ENCODE measurements at regions not wholly inside any gene's neighbourhood (a gene's known extent, or its start where the extent isn't known, plus 50 kb on each side); places are given as distances from the start of the nearest gene placed in this dataset.

- TF ChIP-seq CTCF (IDR thresholded peaks at IDR 0.05; ENCODE audit: low read depth, low read length) (no peak), POLR2A (IDR thresholded peaks at IDR 0.05; ENCODE audit: extremely low read depth, insufficient read length) (no peak)
Measured at GRCh38 chr2:16948710-16949109, 283.1 kb upstream of the CYRIA start.
